GM12873 (cell line): ENCODE measurements at regions not wholly inside any gene's neighbourhood (a gene's known extent, or its start where the extent isn't known, plus 50 kb on each side); places are given as distances from the start of the nearest gene placed in this dataset.

Source experiments
- TF ChIP-seq, protein P1 (sequence below): IDR thresholded peaks from 2 replicates; pipeline ENCODE4 v1.5.1; 2012; ENCODE audit warnings: low read depth, mild to moderate bottlenecking, moderate library complexity, low read length, control low read depth; ENCODE audit not compliant: insufficient read depth; ENCODE audit errors: missing control alignments

- TF ChIP-seq, protein P1, sequence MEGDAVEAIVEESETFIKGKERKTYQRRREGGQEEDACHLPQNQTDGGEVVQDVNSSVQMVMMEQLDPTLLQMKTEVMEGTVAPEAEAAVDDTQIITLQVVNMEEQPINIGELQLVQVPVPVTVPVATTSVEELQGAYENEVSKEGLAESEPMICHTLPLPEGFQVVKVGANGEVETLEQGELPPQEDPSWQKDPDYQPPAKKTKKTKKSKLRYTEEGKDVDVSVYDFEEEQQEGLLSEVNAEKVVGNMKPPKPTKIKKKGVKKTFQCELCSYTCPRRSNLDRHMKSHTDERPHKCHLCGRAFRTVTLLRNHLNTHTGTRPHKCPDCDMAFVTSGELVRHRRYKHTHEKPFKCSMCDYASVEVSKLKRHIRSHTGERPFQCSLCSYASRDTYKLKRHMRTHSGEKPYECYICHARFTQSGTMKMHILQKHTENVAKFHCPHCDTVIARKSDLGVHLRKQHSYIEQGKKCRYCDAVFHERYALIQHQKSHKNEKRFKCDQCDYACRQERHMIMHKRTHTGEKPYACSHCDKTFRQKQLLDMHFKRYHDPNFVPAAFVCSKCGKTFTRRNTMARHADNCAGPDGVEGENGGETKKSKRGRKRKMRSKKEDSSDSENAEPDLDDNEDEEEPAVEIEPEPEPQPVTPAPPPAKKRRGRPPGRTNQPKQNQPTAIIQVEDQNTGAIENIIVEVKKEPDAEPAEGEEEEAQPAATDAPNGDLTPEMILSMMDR: no peak
Observed at GRCh38 chr10:131644864-131645658, 255.7 kb upstream of the PPP2R2D start.

GRCh38 chr10:131645756-131646155, 255.1 kb upstream of the PPP2R2D start:
- TF ChIP-seq, protein P1: no peak

- TF ChIP-seq, protein P1: no peak
Observed at GRCh38 chr10:131646551-131647525, 254.0 kb upstream of the PPP2R2D start.

DNA sequence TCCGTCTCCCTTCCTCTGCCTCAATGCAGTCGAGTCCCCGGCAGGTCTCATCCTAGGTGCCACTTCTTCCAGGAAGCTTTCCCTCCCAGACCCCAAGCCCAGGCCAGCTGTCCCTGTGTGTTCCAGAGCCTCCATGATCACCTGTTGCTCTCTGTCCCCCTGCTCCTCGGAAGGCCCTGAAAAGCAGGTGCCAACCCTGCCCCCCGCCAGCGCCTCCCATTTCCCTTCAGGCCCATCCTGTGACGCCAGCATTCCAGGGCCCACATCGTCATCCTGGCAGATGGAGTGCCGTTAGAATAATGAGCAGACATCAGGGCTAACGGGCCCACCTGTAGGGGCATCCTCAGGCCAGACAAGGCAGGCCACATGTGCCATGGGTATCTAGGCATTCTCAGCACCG, 253.0 kb upstream of the PPP2R2D start:
- TF ChIP-seq, protein P1: no peak

GRCh38 chr10:131648386-131649020, 252.3 kb upstream of the PPP2R2D start:
- TF ChIP-seq, protein P1: no peak

GRCh38 chr10:131649617-131650016, 251.2 kb upstream of the PPP2R2D start:
- TF ChIP-seq, protein P1: no peak
